Spleen (tissue), 7 donors: ENCODE measurements at regions not wholly inside any gene's neighbourhood (a gene's known extent, or its start where the extent isn't known, plus 50 kb on each side); places are given as distances from the start of the nearest gene placed in this dataset.

Source experiments
- CTCF ChIP-seq, 11 experiments: fragments of 200-600 bp in 7 of 11; fragments of 450-650 bp in 4 of 11; sonication (generic) in 4 of 11; IDR thresholded peaks in 8 of 11; conservative IDR thresholded peaks in 3 of 11; 1 replicate in 7 of 11; 2 replicates in 4 of 11; pipeline versions ENCODE4 v1.4.0 to v1.8.0; 2016 to 2021; ENCODE audit warnings: antibody characterized with exemption in 11 of 11, inconsistent platforms in 4 of 11, mild to moderate bottlenecking in 1 of 11
- POLR2A ChIP-seq, 3 donors: fragments of 450-650 bp; IDR thresholded peaks; one replicate each; pipeline ENCODE4 v1.5.1; 2017; ENCODE audit warnings: antibody characterized with exemption in 3 of 3, mild to moderate bottlenecking in 1 of 3
- POLR2AphosphoS5 ChIP-seq, 3 donors: sonication (generic); formaldehyde crosslinking; IDR thresholded peaks; one replicate each; pipeline ENCODE4 v1.5.1; 2017; ENCODE audit warnings: antibody characterized with exemption in 3 of 3
- donor health status: DM: no; HTN: no; CAD: no; lungs with moderate emphysema.
- donor health status: DM: no; HTN: no; CAD: no.
- donor health status: DM: no; HTN: no; CAD: no.

GRCh38 chr11:123292647-123293046 is 97.6 kb upstream of the CLMP start:
- TF ChIP-seq CTCF (IDR thresholded peaks at IDR 0.05 in 8 of 11, conservative IDR thresholded peaks at IDR 0.05 in 3 of 11) (no peak), POLR2AphosphoS5 (IDR thresholded peaks at IDR 0.05) (no peak), POLR2A (IDR thresholded peaks at IDR 0.05) (no peak)
